RPMI8226 (cell line): ENCODE measurements at regions not wholly inside any gene's neighbourhood (a gene's known extent, or its start where the extent isn't known, plus 50 kb on each side); places are given as distances from the start of the nearest gene placed in this dataset.

ENCODE experiments used
- DNase-seq: peaks from one replicate; pipeline ENCODE4 v3.0.0-alpha.2; 2015

- DNase-seq = no peak
Observed at GRCh38 chr5:58246461-58246944, 213.4 kb downstream of the PLK2 start.

GRCh38 chr5:58245476-58245840 lies 214.4 kb downstream of the PLK2 start:
- DNase-seq = no peak

GRCh38 chr5:58244819-58245475 lies 214.9 kb downstream of the PLK2 start:
- no peak for DNase-seq

- no peak for DNase-seq
Observed at GRCh38 chr5:58241389-58241788, 218.5 kb downstream of the PLK2 start.

- no peak for DNase-seq
Observed at GRCh38 chr5:58240322-58240721, 219.6 kb downstream of the PLK2 start.

- no peak for DNase-seq
Observed at GRCh38 chr5:58239731-58240130, 220.2 kb downstream of the PLK2 start.

GRCh38 chr5:58239045-58239444 lies 220.8 kb downstream of the PLK2 start:
- DNase-seq = no peak

- no peak for DNase-seq
Observed at GRCh38 chr5:58236498-58236897, 223.4 kb downstream of the PLK2 start.

GRCh38 chr5:58235299-58235698 lies 224.6 kb downstream of the PLK2 start:
- no peak for DNase-seq

- no peak for DNase-seq
Observed at GRCh38 chr5:58232130-58232529, 227.8 kb downstream of the PLK2 start.

- DNase-seq = no peak
Observed at GRCh38 chr5:58231041-58231440, 228.8 kb downstream of the PLK2 start.

- no peak for DNase-seq
Observed at GRCh38 chr5:58228896-58229295, 231.0 kb downstream of the PLK2 start.

GRCh38 chr5:58227858-58228257 lies 232.0 kb downstream of the PLK2 start:
- DNase-seq = no peak

GRCh38 chr5:58224661-58225060 lies 235.2 kb downstream of the PLK2 start:
- DNase-seq = no peak

- DNase-seq = no peak
Observed at GRCh38 chr5:58224221-58224620, 235.7 kb downstream of the PLK2 start.

- DNase-seq = no peak
Observed at GRCh38 chr5:58215364-58215763, 244.5 kb downstream of the PLK2 start.

GRCh38 chr5:58211441-58211840 lies 248.4 kb downstream of the PLK2 start:
- DNase-seq = no peak

- no peak for DNase-seq
Observed at GRCh38 chr5:58208674-58209073, 251.2 kb downstream of the PLK2 start.

GRCh38 chr5:58207076-58207475 lies 252.8 kb downstream of the PLK2 start:
- DNase-seq = no peak

- no peak for DNase-seq
Observed at GRCh38 chr5:58204966-58205365, 254.9 kb downstream of the PLK2 start.

GRCh38 chr5:58202941-58203444 lies 256.9 kb downstream of the PLK2 start:
- no peak for DNase-seq

GRCh38 chr5:58201922-58202648 lies 257.8 kb downstream of the PLK2 start:
- no peak for DNase-seq

- DNase-seq = no peak
Observed at GRCh38 chr5:58200451-58200850, 259.4 kb downstream of the PLK2 start.

GRCh38 chr5:58199087-58199486 lies 260.8 kb downstream of the PLK2 start:
- no peak for DNase-seq

- no peak for DNase-seq
Observed at GRCh38 chr5:58198330-58198729, 261.6 kb downstream of the PLK2 start.
